GM12875 (cell line): ENCODE measurements at regions not wholly inside any gene's neighbourhood (a gene's known extent, or its start where the extent isn't known, plus 50 kb on each side); places are given as distances from the start of the nearest gene placed in this dataset.

Experiments used
- H3K4me3 ChIP-seq: one replicate; pipeline ENCODE4 v1.5.1; 2011; ENCODE audit warnings: low read depth, low read length, control low read depth
- TF ChIP-seq, protein P1 (sequence below): IDR thresholded peaks from 2 replicates; pipeline ENCODE4 v1.5.1; 2011; ENCODE audit warnings: low read depth, mild to moderate bottlenecking, control low read depth, inconsistent platforms, low read length, moderate library complexity, borderline replicate concordance; ENCODE audit not compliant: insufficient read depth

DNA sequence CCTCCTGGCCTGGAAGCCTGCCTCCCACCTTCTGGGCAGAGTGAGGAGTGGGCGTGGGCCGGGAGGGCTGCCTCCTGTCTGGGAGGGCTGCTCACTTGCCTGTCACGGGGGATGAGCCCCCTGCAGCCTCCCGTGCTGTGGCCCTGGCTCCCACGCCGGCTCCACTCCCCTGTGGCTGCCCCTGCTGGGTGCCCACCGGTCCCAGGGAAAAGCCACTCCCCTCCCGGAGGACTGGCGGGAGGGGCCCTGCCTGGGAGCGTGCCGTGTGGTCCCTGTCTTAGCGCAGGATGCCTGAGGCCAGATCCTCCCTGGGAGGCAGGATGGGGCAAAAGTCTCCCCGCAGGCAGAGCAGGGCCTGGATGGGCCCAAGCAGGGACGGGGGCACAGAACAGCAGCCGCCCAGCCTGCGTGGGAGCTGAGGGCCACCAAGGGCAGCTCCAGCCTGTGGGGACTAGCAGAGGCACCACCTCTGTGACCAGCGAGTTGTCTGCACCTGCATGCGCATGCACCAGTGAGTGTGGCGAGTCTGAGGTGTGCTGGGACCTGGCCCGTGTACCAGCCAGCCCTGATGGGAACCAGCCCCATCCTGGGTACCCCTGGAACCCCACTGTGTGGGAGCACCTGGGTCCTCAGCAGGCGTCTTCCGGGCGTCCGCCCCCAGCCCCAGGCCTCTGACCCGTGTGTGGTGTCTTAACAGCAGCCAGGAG, 339.9 kb downstream of the SEC14L1 start:
- no peak overlapping the region for H3K4me3 ChIP-seq
- TF ChIP-seq, protein P1, sequence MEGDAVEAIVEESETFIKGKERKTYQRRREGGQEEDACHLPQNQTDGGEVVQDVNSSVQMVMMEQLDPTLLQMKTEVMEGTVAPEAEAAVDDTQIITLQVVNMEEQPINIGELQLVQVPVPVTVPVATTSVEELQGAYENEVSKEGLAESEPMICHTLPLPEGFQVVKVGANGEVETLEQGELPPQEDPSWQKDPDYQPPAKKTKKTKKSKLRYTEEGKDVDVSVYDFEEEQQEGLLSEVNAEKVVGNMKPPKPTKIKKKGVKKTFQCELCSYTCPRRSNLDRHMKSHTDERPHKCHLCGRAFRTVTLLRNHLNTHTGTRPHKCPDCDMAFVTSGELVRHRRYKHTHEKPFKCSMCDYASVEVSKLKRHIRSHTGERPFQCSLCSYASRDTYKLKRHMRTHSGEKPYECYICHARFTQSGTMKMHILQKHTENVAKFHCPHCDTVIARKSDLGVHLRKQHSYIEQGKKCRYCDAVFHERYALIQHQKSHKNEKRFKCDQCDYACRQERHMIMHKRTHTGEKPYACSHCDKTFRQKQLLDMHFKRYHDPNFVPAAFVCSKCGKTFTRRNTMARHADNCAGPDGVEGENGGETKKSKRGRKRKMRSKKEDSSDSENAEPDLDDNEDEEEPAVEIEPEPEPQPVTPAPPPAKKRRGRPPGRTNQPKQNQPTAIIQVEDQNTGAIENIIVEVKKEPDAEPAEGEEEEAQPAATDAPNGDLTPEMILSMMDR, result no peak

DNA sequence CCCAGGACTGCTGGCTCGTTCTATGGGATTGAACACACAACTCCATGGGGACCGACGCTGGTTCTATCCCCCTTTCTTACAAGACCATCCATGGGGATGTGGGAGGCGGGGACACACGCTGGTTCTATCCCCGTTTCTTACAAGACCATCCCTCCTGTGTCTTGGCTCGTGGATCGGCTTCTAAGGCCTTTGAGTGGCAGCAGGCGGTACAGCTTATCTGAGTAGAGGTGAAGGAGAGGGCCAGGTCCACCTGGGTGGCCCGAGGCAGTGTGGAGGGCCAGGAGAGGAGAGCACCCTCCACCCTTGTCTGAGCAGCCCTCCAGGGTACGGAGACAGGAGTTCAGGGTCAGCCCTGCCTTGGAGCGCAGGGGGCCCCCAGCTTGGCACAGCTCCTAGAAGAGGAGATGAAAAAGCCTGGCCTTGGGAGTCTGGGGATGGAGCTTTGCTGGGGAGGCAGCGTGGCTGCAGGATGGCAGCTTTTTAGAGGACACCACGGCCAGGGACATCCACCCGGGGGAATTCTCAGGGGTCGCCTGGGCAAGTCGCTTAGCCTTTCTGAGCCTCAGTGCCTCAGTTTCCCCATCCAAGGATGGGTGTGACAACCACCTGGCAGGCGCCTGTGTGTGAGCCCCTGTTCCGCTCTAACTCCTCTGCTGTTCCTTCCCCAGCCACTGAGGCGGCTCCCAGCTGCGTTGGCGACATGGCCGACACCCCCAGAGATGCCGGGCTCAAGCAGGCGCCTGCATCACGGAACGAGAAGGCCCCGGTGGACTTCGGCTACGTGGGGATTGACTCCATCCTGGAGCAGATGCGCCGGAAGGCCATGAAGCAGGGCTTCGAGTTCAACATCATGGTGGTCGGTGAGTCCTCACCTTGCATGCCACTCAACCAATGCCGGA, 341.0 kb downstream of the SEC14L1 start:
- TF ChIP-seq, protein P1, result no peak
- H3K4me3 ChIP-seq, result no peak overlapping the region

DNA sequence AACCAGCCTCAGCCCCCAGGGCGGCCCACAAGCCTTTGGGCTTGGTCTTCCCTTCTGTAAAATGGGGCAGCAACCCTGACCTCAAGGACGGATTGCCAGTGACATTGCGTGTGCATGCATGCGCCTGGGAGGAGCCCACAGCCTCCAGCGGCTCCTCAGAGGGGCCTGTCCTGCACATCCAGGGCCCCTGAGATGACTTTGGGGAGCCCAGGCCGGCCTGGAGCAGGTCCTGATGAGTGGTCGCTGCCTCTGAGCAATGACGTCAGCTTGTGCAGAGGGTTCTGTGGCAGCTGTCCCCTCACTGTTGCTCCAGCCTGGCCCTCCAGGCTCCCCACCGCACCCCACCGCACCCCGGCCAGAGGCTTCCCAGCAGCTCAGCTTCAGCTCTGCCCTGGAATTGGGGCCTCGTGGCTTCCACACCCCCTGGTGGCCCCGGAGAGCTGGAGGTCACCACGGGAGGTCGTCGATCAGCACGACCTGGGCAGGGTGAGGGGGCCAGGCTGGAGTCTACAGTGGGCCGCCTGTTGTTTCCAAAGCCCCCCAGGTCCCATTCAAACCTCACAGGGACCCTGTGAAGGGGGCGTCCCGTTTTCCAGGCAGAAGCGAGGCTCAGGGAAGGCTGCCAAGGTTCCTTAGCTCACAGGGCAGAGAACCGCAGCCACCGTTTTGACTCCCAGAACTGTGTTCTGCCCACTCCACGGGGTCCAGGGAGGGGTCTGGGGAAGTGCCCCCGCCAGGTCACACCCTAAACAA, 341.8 kb downstream of the SEC14L1 start:
- no peak overlapping the region for H3K4me3 ChIP-seq

DNA sequence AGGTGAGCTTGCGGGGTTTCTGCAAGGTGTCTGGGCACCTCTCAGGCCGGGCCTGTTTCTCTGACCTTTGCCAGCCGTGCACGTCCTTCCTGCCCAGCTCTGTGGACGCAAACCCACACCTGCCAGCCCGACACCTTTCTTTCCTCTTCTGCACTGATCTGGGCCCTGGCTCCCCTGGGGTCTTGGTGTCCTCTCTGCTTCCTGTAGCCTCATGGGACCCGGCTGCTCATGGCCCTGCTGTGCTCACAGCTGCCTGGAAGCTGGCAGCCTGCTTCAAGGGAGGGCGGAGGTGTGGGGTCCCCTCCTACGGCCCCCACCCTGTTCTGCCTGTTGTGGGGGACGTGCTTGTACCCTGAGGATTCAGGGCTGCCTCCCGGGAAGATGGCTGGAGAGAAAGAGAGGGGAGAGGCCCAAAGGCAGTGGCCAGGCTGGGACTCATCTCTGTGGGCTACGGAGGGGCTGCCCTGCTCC, 342.4 kb downstream of the SEC14L1 start:
- TF ChIP-seq, protein P1, result no peak
- no peak overlapping the region for H3K4me3 ChIP-seq

More for the DNA sequence above, 341.8 kb downstream of the SEC14L1 start:
- TF ChIP-seq, protein P1, result no peak

DNA sequence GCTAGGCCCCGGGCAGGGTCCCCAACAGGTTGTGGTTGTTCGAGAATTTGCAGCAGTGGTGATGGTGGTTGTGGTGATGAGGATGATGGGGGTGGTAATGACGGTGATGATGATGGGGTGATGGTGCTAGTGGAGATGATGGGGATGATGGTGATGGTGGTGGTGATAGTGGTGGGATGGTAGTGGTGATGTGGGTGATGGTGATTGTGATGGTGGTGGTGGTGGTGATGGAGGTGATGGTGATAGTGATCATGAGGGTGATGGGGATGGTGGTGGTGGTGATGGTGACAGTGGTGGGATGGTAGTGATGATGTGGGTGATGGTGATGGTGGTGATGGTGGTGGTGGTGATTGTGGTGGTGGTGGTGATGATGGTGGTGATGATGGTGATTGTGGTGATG, 343.3 kb downstream of the SEC14L1 start:
- H3K4me3 ChIP-seq, result no peak overlapping the region
- TF ChIP-seq, protein P1, result no peak

DNA sequence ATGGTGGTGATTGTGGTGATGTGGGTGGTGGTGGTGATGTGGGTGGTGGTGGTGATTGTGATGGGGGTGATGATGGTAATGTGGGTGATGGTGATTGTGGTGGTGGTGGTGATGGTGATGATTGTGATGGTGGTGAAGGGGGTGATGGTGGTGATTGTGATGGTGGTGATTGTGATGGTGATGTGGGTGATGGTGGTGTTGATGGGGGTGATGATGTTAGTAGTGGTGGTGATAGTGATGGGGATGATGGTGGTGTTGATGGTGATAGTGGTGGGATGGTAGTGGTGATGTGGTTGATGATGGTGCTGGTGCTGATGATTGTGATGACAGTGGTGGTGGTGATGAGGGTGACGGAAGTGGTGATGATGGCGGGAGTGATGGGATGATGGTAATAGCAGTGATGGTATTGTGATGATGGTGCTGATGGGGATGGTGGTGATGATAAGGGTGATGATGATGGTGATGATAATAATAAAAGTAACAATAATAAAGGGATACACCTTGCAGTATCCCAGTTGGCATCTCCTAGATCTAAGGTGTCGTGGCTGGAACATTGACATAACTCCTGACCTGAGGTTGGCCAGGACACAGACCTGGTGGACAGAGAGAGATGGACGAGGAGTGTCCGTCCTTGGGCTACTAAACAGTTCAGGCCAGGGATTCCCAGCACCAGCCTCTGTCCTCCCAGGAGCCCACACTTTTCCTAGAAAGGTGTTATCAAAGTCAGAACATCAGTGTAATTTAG, 344.5 kb downstream of the SEC14L1 start:
- TF ChIP-seq, protein P1, result no peak
- no peak overlapping the region for H3K4me3 ChIP-seq
